ENCODE measurements at regions not wholly inside any gene's neighbourhood (a gene's known extent, or its start where the extent isn't known, plus 50 kb on each side); places are given as distances from the start of the nearest gene placed in this dataset.

DNA sequence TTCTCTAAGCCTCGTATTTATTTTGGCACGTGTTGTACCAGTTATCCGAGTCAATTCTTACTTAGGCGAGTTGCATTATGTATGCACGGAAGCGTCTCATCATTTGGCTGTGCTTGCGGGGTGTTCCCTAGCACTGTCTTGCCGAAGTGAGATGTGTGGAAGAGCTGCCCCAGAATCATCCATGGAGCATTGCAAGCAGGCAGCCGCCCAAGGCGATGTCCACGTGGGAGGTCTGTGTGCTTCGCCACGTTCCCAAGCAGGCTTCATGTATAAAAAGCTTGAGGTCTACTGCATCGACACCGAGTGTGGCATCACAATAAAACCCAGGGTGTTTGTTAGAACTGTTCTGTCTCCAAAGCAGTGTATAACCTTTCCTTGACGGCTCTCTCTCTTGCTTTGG is 849.9 kb downstream of the DCDC2C start:
- no peaks in the 10 kb centered on the region for H3K36me3 ChIP-seq (ENCODE audit: control insufficient read depth in 2 of 2, insufficient read depth in 1 of 2, low read length in 2 of 2)
- ChIA-PET CTCF (interaction anchor here (0.6 kb wide), 1 partner anchor 125 kb away, joined by 3 read pairs; no protein-coding TSS in a partner anchor), POLR2A (no interaction called here)
- TF ChIP-seq KLF16 (tag by site-specific recombination; IDR thresholded peaks at IDR 0.05): no peak
- TF ChIP-seq ZFHX2 (tag by site-specific recombination; conservative IDR thresholded peaks at IDR 0.05): no peak
- TF ChIP-seq GLIS1 (tag by site-specific recombination; IDR thresholded peaks at IDR 0.05): no peak
- TF ChIP-seq ZBTB7A (tag by site-specific recombination; IDR thresholded peaks at IDR 0.05; ENCODE audit: low read depth): no peak
- TF ChIP-seq ZNF202 (tag by site-specific recombination; IDR thresholded peaks at IDR 0.05; ENCODE audit: borderline replicate concordance): no peak
- no peak for TF ChIP-seq KLF10 (tag by site-specific recombination; IDR thresholded peaks at IDR 0.05)
- TF ChIP-seq KLF9 (tag by site-specific recombination; IDR thresholded peaks at IDR 0.05; ENCODE audit: low read depth): no peak
- no peak for TF ChIP-seq ZNF707 (tag by site-specific recombination; IDR thresholded peaks at IDR 0.05)
- TF ChIP-seq ZNF596 (tag by site-specific recombination; IDR thresholded peaks at IDR 0.05): no peak
- no peak for TF ChIP-seq ZNF514 (tag by site-specific recombination; IDR thresholded peaks at IDR 0.05)
- TF ChIP-seq GLI4 (tag by site-specific recombination; IDR thresholded peaks at IDR 0.05): no peak
- TF ChIP-seq SALL2 (tag by site-specific recombination; IDR thresholded peaks at IDR 0.05; ENCODE audit: borderline replicate concordance): no peak
- no peak for TF ChIP-seq ZNF626 (tag by site-specific recombination; IDR thresholded peaks at IDR 0.05)
- TF ChIP-seq ZNF324 (tag by site-specific recombination; IDR thresholded peaks at IDR 0.05): no peak
- TF ChIP-seq, protein P1, sequence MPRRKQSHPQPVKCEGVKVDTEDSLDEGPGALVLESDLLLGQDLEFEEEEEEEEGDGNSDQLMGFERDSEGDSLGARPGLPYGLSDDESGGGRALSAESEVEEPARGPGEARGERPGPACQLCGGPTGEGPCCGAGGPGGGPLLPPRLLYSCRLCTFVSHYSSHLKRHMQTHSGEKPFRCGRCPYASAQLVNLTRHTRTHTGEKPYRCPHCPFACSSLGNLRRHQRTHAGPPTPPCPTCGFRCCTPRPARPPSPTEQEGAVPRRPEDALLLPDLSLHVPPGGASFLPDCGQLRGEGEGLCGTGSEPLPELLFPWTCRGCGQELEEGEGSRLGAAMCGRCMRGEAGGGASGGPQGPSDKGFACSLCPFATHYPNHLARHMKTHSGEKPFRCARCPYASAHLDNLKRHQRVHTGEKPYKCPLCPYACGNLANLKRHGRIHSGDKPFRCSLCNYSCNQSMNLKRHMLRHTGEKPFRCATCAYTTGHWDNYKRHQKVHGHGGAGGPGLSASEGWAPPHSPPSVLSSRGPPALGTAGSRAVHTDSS (tag by site-specific recombination; IDR thresholded peaks at IDR 0.05): no peak
- TF ChIP-seq, protein P2, sequence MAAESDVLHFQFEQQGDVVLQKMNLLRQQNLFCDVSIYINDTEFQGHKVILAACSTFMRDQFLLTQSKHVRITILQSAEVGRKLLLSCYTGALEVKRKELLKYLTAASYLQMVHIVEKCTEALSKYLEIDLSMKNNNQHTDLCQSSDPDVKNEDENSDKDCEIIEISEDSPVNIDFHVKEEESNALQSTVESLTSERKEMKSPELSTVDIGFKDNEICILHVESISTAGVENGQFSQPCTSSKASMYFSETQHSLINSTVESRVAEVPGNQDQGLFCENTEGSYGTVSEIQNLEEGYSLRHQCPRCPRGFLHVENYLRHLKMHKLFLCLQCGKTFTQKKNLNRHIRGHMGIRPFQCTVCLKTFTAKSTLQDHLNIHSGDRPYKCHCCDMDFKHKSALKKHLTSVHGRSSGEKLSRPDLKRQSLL (tag by site-specific recombination; IDR thresholded peaks at IDR 0.05): no peak
- no peak for TF ChIP-seq ZNF19 (tag by site-specific recombination; IDR thresholded peaks at IDR 0.05; ENCODE audit: low read depth)
- H3K27ac ChIP-seq (ENCODE audit: extremely low read depth, low read depth, low read length): no peak overlapping the region
- no peak overlapping the region for H3K4me3 ChIP-seq (ENCODE audit: low read depth, low read length)
- H3K4me1 ChIP-seq (ENCODE audit: control insufficient read depth, insufficient read depth, low read length): no peaks in the 10 kb centered on the region
- no peaks in the 10 kb centered on the region for H3K9me3 ChIP-seq (ENCODE audit: control insufficient read depth, insufficient read depth, low read depth, low read length)

DNA sequence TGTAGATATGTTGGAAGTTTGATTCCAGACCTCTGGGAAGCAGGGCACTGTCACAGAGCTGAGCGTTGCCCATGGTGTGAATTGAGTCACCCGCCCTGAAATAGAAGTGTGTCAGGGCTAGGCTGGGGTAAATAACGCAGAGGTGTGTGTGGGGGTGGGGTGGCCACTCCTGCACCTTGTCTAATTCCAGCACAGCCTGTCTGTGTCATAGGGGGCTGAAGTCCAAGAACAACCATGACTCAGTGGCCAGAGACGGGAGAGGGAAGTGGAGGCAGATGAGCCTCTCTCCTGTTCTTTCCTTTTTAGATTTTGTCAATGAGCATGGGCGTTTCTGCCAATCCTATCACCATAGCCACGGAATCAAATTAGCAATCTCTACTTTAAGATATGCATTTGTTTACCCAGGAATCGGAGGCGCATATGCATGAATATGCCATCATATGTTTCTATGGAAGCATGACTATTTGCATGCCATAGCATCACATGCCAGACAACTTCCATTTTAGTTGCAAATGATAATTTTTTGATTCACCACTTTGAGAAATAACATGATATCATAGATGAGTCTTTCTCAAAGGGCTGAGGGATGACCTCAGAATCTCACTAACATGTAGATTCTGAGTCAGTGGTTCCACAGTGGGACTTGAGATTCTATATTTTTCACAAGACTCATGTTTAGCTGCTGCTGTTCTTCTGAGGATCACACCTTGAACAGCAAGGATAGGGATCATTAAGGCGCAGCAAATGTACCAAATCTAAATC is 852.9 kb downstream of the DCDC2C start:
- H3K27ac ChIP-seq (ENCODE audit: extremely low read depth, low read depth, low read length): no peak overlapping the region
- ChIA-PET POLR2A (no interaction called here), CTCF (interaction anchor here (0.6 to 1.4 kb wide), 2 partner anchors 7 to 186 kb away, joined by 3 read pairs; no protein-coding TSS in a partner anchor)
- TF ChIP-seq OVOL3 (tag by site-specific recombination; IDR thresholded peaks at IDR 0.05) (no peak), ZNF292 (tag by site-specific recombination; IDR thresholded peaks at IDR 0.05; ENCODE audit: borderline replicate concordance, low read depth) (no peak), GFI1B (tag by site-specific recombination; IDR thresholded peaks at IDR 0.05) (no peak), ZEB2 (tag by site-specific recombination; IDR thresholded peaks at IDR 0.05) (no peak), ZBTB17 (tag by site-specific recombination; IDR thresholded peaks at IDR 0.05) (no peak), ZFP3 (tag by site-specific recombination; IDR thresholded peaks at IDR 0.05; ENCODE audit: low read depth) (no peak), ZNF555 (tag by site-specific recombination; conservative IDR thresholded peaks at IDR 0.05) (no peak), SCRT2 (tag by site-specific recombination; IDR thresholded peaks at IDR 0.05) (no peak), ZNF660 (tag by site-specific recombination; IDR thresholded peaks at IDR 0.05) (no peak), ZNF792 (tag by site-specific recombination; IDR thresholded peaks at IDR 0.05) (no peak), SP2 (tag by site-specific recombination; IDR thresholded peaks at IDR 0.05) (no peak)
- TF ChIP-seq, protein P3, sequence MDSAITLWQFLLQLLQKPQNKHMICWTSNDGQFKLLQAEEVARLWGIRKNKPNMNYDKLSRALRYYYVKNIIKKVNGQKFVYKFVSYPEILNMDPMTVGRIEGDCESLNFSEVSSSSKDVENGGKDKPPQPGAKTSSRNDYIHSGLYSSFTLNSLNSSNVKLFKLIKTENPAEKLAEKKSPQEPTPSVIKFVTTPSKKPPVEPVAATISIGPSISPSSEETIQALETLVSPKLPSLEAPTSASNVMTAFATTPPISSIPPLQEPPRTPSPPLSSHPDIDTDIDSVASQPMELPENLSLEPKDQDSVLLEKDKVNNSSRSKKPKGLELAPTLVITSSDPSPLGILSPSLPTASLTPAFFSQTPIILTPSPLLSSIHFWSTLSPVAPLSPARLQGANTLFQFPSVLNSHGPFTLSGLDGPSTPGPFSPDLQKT (IDR thresholded peaks at IDR 0.05; ENCODE audit: borderline replicate concordance, low read depth, low read length): no peak
- TF ChIP-seq, protein P4, sequence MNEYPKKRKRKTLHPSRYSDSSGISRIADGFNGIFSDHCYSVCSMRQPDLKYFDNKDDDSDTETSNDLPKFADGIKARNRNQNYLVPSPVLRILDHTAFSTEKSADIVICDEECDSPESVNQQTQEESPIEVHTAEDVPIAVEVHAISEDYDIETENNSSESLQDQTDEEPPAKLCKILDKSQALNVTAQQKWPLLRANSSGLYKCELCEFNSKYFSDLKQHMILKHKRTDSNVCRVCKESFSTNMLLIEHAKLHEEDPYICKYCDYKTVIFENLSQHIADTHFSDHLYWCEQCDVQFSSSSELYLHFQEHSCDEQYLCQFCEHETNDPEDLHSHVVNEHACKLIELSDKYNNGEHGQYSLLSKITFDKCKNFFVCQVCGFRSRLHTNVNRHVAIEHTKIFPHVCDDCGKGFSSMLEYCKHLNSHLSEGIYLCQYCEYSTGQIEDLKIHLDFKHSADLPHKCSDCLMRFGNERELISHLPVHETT (tag by site-specific recombination; IDR thresholded peaks at IDR 0.05): no peak
- TF ChIP-seq, protein P5, sequence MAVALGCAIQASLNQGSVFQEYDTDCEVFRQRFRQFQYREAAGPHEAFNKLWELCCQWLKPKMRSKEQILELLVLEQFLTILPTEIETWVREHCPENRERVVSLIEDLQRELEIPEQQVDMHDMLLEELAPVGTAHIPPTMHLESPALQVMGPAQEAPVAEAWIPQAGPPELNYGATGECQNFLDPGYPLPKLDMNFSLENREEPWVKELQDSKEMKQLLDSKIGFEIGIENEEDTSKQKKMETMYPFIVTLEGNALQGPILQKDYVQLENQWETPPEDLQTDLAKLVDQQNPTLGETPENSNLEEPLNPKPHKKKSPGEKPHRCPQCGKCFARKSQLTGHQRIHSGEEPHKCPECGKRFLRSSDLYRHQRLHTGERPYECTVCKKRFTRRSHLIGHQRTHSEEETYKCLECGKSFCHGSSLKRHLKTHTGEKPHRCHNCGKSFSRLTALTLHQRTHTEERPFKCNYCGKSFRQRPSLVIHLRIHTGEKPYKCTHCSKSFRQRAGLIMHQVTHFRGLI (tag by site-specific recombination; IDR thresholded peaks at IDR 0.05): no peak

More for the DNA sequence above, 852.9 kb downstream of the DCDC2C start:
- Histone ChIP-seq H3K9me3 (ENCODE audit: control insufficient read depth, insufficient read depth, low read depth, low read length) (no peaks in the 10 kb centered on the region), H3K4me3 (ENCODE audit: low read depth, low read length) (no peak overlapping the region), H3K4me1 (ENCODE audit: control insufficient read depth, insufficient read depth, low read length) (no peaks in the 10 kb centered on the region), H3K36me3 (ENCODE audit: control insufficient read depth in 2 of 2, insufficient read depth in 1 of 2, low read length in 2 of 2) (no peaks in the 10 kb centered on the region)
